Tibial nerve (tissue), 3 donors: ENCODE measurements at regions not wholly inside any gene's neighbourhood (a gene's known extent, or its start where the extent isn't known, plus 50 kb on each side); places are given as distances from the start of the nearest gene placed in this dataset.

Experiments
- CTCF ChIP-seq, 5 experiments: fragments of 200-600 bp in 3 of 5; fragments of 450-650 bp in 2 of 5; sonication (generic) in 3 of 5; IDR thresholded peaks; one replicate each; pipeline ENCODE4 v1.5.1; 2016 to 2019; ENCODE audit warnings: antibody characterized with exemption in 5 of 5, mild to moderate bottlenecking in 3 of 5, moderate library complexity in 2 of 5
- POLR2A ChIP-seq, 2 donors: fragments of 450-650 bp; IDR thresholded peaks; one replicate each; pipeline ENCODE4 v1.6.1; 2017; ENCODE audit warnings: antibody characterized with exemption in 2 of 2, mild to moderate bottlenecking in 2 of 2, moderate library complexity in 2 of 2

DNA sequence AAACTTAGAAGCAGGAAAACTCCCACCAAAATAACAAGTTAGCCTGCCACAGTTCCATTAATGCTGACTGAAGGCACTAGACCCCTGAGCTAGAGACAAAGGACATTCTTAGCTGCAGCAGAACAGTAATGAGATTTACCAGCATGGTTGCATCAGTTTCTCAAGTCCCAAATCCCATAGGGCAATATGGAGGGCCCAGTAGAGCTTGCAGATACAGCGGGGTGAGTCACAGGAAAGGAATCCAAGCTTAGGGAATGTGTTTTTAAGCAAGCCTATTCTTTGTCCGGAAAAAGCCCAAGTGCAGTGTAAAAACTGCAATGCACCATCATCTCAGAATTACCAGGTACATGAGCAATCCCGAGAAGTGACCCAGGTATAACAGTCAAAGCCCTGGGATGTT, 51.3 kb upstream of the EXOC1L start:
- no peak for TF ChIP-seq POLR2A (IDR thresholded peaks at IDR 0.05)
- no peak for TF ChIP-seq CTCF (IDR thresholded peaks at IDR 0.05)
